GM10266 (cell line): ENCODE measurements at regions not wholly inside any gene's neighbourhood (a gene's known extent, or its start where the extent isn't known, plus 50 kb on each side); places are given as distances from the start of the nearest gene placed in this dataset.

Experiments used
- DNase-seq: peaks from one replicate; pipeline ENCODE4 v3.0.0; 2012; ENCODE audit errors: extremely low spot score
- CTCF ChIP-seq: IDR thresholded peaks from 2 replicates; pipeline ENCODE4 v1.5.1; 2012; ENCODE audit warnings: mild to moderate bottlenecking, low read depth; ENCODE audit not compliant: control insufficient read depth, insufficient read depth; ENCODE audit errors: missing control alignments

- TF ChIP-seq CTCF: no peak
- DNase-seq: no peak
Measured at GRCh38 chr6:14286634-14287428, 169.3 kb downstream of the CD83 start.

GRCh38 chr6:14287707-14288106 is 170.1 kb downstream of the CD83 start:
- TF ChIP-seq CTCF: no peak
- DNase-seq: no peak

GRCh38 chr6:14288910-14289309 is 171.3 kb downstream of the CD83 start:
- no peak for TF ChIP-seq CTCF
- no peak for DNase-seq

- no peak for TF ChIP-seq CTCF
- DNase-seq: no peak
Measured at GRCh38 chr6:14290041-14290771, 172.6 kb downstream of the CD83 start.

- no peak for DNase-seq
- no peak for TF ChIP-seq CTCF
Measured at GRCh38 chr6:14290772-14291330, 173.3 kb downstream of the CD83 start.

- TF ChIP-seq CTCF: no peak
- DNase-seq: no peak
Measured at GRCh38 chr6:14291331-14291730, 173.8 kb downstream of the CD83 start.

- TF ChIP-seq CTCF: no peak
Measured at GRCh38 chr6:14292119-14292518, 174.5 kb downstream of the CD83 start.

More at GRCh38 chr6:14292119-14292518, 174.5 kb downstream of the CD83 start:
- no peak for DNase-seq
